GM12878 (cell line): ENCODE measurements at regions not wholly inside any gene's neighbourhood (a gene's known extent, or its start where the extent isn't known, plus 50 kb on each side); places are given as distances from the start of the nearest gene placed in this dataset.

ENCODE experiments used
- ATAC-seq: fragments of 200-7000 bp; cut with Tn5 transposase; 3 replicates; pipeline ENCODE4 v1.9.1; 2020; ENCODE audit warnings: mild to moderate bottlenecking, moderate library complexity
- BruUV-seq: library from RNA; stranded (reverse); fragments of 400-500 nt; replicated peaks from 2 replicates; lab custom pipeline; 2021; lab: Mats Ljungman, UMichigan
- CTCF ChIA-PET: fragments of 300-600 bp; sonication (Branson Sonifier 250); formaldehyde crosslinking; extraction: SDS; loops from one replicate; lab custom pipeline; 2021; ENCODE audit warnings: inconsistent platforms; lab: Yijun Ruan, JAX
- POLR2A ChIA-PET: fragments of 350-600 bp; formaldehyde crosslinking; extraction: SDS; loops from one replicate; lab custom pipeline; 2021; ENCODE audit warnings: inconsistent platforms; lab: Charles Lee
- RAD21 ChIA-PET: fragments of 300-600 bp; sonication (Branson Sonifier 250); formaldehyde crosslinking; loops from one replicate; lab custom pipeline; 2023; ENCODE audit warnings: antibody characterized with exemption; ENCODE audit not compliant: unreplicated experiment; lab: Charles Lee
- SMC1A ChIA-PET: fragments of 300-600 bp; sonication (Branson Sonifier 250); formaldehyde crosslinking; loops from one replicate; lab custom pipeline; 2023; ENCODE audit not compliant: unreplicated experiment, uncharacterized antibody; lab: Charles Lee
- DNase-seq: peaks from one replicate; pipeline ENCODE4 v3.0.0-alpha.2; 2011; ENCODE audit warnings: low read depth, low spot score
- FAIRE-seq: peaks from 3 replicates; lab custom pipeline; 2011; peaks lifted over from hg19 to GRCh38; lab: Jason Lieb, UNC
- H2AFZ ChIP-seq: 2 replicates; pipeline ENCODE4 v1.6.0; 2011; ENCODE audit warnings: low read depth, low read length, control low read depth; ENCODE audit not compliant: control insufficient read depth
- H3K27ac ChIP-seq: 2 replicates; pipeline ENCODE4 v1.5.1; 2011; ENCODE audit warnings: control low read depth; ENCODE audit not compliant: control insufficient read depth, insufficient read depth
- H3K27me3 ChIP-seq, 2 experiments: replicated peaks in 1 of 2; 2 replicates each; pipeline versions ENCODE4 v1.6.0 to v1.6.1; 2011; ENCODE audit warnings: low read length in 1 of 2; ENCODE audit not compliant: control insufficient read depth in 2 of 2, insufficient read depth in 2 of 2
- H3K36me3 ChIP-seq, 2 experiments: 2 replicates each; pipeline ENCODE4 v1.5.1; 2011; ENCODE audit warnings: low read length in 1 of 2; ENCODE audit not compliant: control insufficient read depth in 2 of 2, insufficient read depth in 2 of 2
- H3K4me1 ChIP-seq: 2 replicates; pipeline ENCODE4 v1.6.1; 2011; ENCODE audit warnings: mild to moderate bottlenecking, low read length, moderate library complexity, mixed read lengths; ENCODE audit not compliant: control insufficient read depth, insufficient read depth
- H3K4me2 ChIP-seq: 2 replicates; pipeline ENCODE4 v1.6.0; 2011; ENCODE audit warnings: control low read depth; ENCODE audit not compliant: control insufficient read depth, insufficient read depth
- H3K4me3 ChIP-seq: fragments of 200-600 bp; sonication (generic); 2 replicates; pipeline ENCODE4 v1.5.1; 2016
- H3K79me2 ChIP-seq: 2 replicates; pipeline ENCODE4 v1.6.0; 2011; ENCODE audit warnings: low read length; ENCODE audit not compliant: control insufficient read depth, insufficient read depth
- H3K9ac ChIP-seq: 2 replicates; pipeline ENCODE4 v1.8.0; 2011; ENCODE audit warnings: low read length, control low read depth, mixed read lengths; ENCODE audit not compliant: control insufficient read depth, insufficient read depth
- H3K9me3 ChIP-seq: replicated peaks from 3 replicates; pipeline ENCODE4 v1.5.1; 2011; ENCODE audit warnings: mild to moderate bottlenecking, low read length; ENCODE audit not compliant: control insufficient read depth, insufficient read depth
- H4K20me1 ChIP-seq: 2 replicates; pipeline ENCODE4 v1.6.0; 2011; ENCODE audit not compliant: control insufficient read depth, insufficient read depth
- E4F1 ChIP-seq: fragments of 450-650 bp; IDR thresholded peaks from 2 replicates; pipeline ENCODE4 v1.6.1; 2018; ENCODE audit warnings: borderline replicate concordance, mild to moderate bottlenecking; ENCODE audit not compliant: partially characterized antibody
- IKZF1 ChIP-seq: fragments of 450-650 bp; conservative IDR thresholded peaks from 2 replicates; pipeline ENCODE4 v1.6.1; 2017; ENCODE audit warnings: antibody characterized with exemption, mild to moderate bottlenecking
- MLLT1 ChIP-seq: fragments of 450-650 bp; IDR thresholded peaks from 2 replicates; pipeline ENCODE4 v1.6.1; 2016; ENCODE audit warnings: mild to moderate bottlenecking
- PBX3 ChIP-seq: IDR thresholded peaks from 2 replicates; pipeline ENCODE4 v1.6.1; 2011; ENCODE audit warnings: mild to moderate bottlenecking, low read depth, low read length, moderate library complexity; ENCODE audit not compliant: insufficient replicate concordance
- POLR2AphosphoS5 ChIP-seq: IDR thresholded peaks from 2 replicates; pipeline ENCODE4 v1.6.1; 2011; ENCODE audit warnings: mild to moderate bottlenecking, low read length, inconsistent platforms
- POU2F2 ChIP-seq: IDR thresholded peaks from 3 replicates; pipeline ENCODE4 v1.6.1; 2011; ENCODE audit warnings: low read depth, mild to moderate bottlenecking, low read length, borderline replicate concordance
- RBBP5 ChIP-seq: fragments of 200-600 bp; sonication (generic); conservative IDR thresholded peaks from 2 replicates; pipeline ENCODE4 v1.6.1; 2016
- RELB ChIP-seq: fragments of 450-650 bp; IDR thresholded peaks from 2 replicates; pipeline ENCODE4 v1.6.1; 2017; ENCODE audit warnings: low read depth, mild to moderate bottlenecking, moderate library complexity
- SMARCA5 ChIP-seq: fragments of 450-650 bp; IDR thresholded peaks from 2 replicates; pipeline ENCODE4 v1.6.1; 2017; ENCODE audit warnings: mild to moderate bottlenecking
- SREBF2 ChIP-seq: IDR thresholded peaks from 2 replicates; pipeline ENCODE4 v1.6.1; 2012; ENCODE audit warnings: mild to moderate bottlenecking, low read length
- ZBTB11 ChIP-seq: fragments of 450-650 bp; formaldehyde crosslinking; IDR thresholded peaks from 2 replicates; pipeline ENCODE4 v1.5.0; 2022; ENCODE audit warnings: mild to moderate bottlenecking, missing genetic modification characterization
- WGBS: methylation state at CpG from one replicate; pipeline ENCODE4 v1.1.6; 2016; ENCODE audit warnings: low lambda C conversion rate; ENCODE audit not compliant: insufficient replicate concordance, insufficient coverage; ENCODE audit errors: missing lambda C conversion rate; 5-methylcytosine and 5-hydroxymethylcytosine counted together
- in situ Hi-C: fragments of 300-500 bp; cut with MboI; formaldehyde crosslinking; loops from 9 replicates; pipeline ENCODE4 v1.14.3; 2018; ENCODE audit warnings: mixed read lengths
- intact Hi-C: fragments of 100-400 bp; cut with micrococcal nuclease; formaldehyde crosslinking; loops from one replicate; pipeline ENCODE4 v1.14.2; 2022; ENCODE audit not compliant: unreplicated experiment

- TF ChIP-seq RELB (no peak), SMARCA5 (no peak), POLR2AphosphoS5 (no peak)
Measured at GRCh38 chr9:87234854-87235253, 262.8 kb upstream of the DAPK1 start (continued).

GRCh38 chr9:87236546-87236945, 261.1 kb upstream of the DAPK1 start:
- RAD21 ChIA-PET = no interaction called here
- no peaks in the 10 kb centered on the region for H3K79me2 ChIP-seq
- no TSS peak for BruUV-seq
- POLR2A ChIA-PET = no interaction called here
- no peak overlapping the region for H3K4me2 ChIP-seq
- CTCF ChIA-PET = no interaction called here
- no peaks in the 10 kb centered on the region for H3K9me3 ChIP-seq
- H4K20me1 ChIP-seq = no peaks in the 10 kb centered on the region
- H2AFZ ChIP-seq = no peak overlapping the region
- H3K9ac ChIP-seq = no peak overlapping the region
- FAIRE-seq = no peak
- no peaks in the 10 kb centered on the region for H3K36me3 ChIP-seq
- H3K27ac ChIP-seq = no peak overlapping the region
- intact Hi-C loops = no loop called here
- DNase-seq = no peak
- ATAC-seq = no peak
- WGBS = 0% methylated on average over 1 of the region's 1 CpG
- in situ Hi-C loops = no loop called here
- SMC1A ChIA-PET = interaction anchor here (0.8 kb wide), 1 partner anchor 93 kb away, joined by 3 read pairs; no protein-coding TSS in a partner anchor
- H3K4me3 ChIP-seq = no peak overlapping the region
- H3K4me1 ChIP-seq = no peaks in the 10 kb centered on the region
- no peaks in the 10 kb centered on the region; a peak in 2 of 4 replicates for H3K27me3 ChIP-seq
- TF ChIP-seq PBX3 (no peak), RBBP5 (no peak), SREBF2 (no peak), POU2F2 (no peak), MLLT1 (no peak), E4F1 (no peak), IKZF1 (no peak), ZBTB11 (no peak)
